K562 (cell line): ENCODE measurements at regions not wholly inside any gene's neighbourhood (a gene's known extent, or its start where the extent isn't known, plus 50 kb on each side); places are given as distances from the start of the nearest gene placed in this dataset.

Source experiments
- CTBP1 ChIP-seq: fragments of 450-650 bp; IDR thresholded peaks from 2 replicates; pipeline ENCODE4 v1.6.1; 2016; ENCODE audit warnings: borderline replicate concordance
- E2F3 ChIP-seq: fragments of 250-450 bp; sonication (Bioruptor Pico); IDR thresholded peaks from 2 replicates; pipeline ENCODE4 v1.4.0; 2020; ENCODE audit warnings: mild to moderate bottlenecking
- MXI1 ChIP-seq: IDR thresholded peaks from 2 replicates; pipeline ENCODE4 v1.6.1; 2011; ENCODE audit warnings: low read depth, mild to moderate bottlenecking, improper control_type of control experiment, low read length
- POLR2H ChIP-seq: IDR thresholded peaks from 2 replicates; pipeline ENCODE4 v1.6.1; 2016; ENCODE audit warnings: missing genetic modification characterization, low read depth, mild to moderate bottlenecking, control low read depth, missing compliant biosample characterization, moderate library complexity

DNA sequence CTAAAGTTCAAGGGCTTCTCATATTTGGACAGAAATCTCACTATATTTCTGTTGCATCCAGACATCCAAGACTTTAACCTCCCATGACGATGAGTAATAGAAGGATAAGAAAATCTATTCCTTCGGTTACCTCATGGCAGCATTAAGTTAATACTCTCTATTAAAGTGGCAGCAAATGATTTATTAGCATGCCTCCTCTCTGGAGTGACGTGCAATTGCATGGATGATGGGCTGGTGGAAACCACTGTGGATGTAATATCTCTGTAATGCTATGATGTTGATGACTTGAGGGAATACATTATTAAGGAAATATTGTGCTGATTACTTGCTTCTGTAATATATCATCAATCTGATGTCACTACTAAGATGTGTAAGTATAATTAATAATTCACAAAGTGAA is 336.8 kb downstream of the DSEL start:
- TF ChIP-seq CTBP1: no peak
- no peak for TF ChIP-seq POLR2H
- TF ChIP-seq MXI1: no peak
- TF ChIP-seq E2F3 (CRISPR knock-in tag): no peak
